ENCODE measurements at regions not wholly inside any gene's neighbourhood (a gene's known extent, or its start where the extent isn't known, plus 50 kb on each side); places are given as distances from the start of the nearest gene placed in this dataset.

- TF ChIP-seq CTCF (IDR thresholded peaks at IDR 0.05): no peak
- DNase-seq (ENCODE audit: low spot score): no peak
- Mint-ChIP-seq H3K27ac (ENCODE audit: unreplicated experiment) (no peak overlapping the region), H3K9me3 (ENCODE audit: low read depth) (peaks cover 59% of the 10 kb centered on the region), H3K27me3 (ENCODE audit: low read depth) (no peaks in the 10 kb centered on the region), H3K4me1 (ENCODE audit: low read depth) (no peaks in the 10 kb centered on the region), H3K4me3 (ENCODE audit: unreplicated experiment) (no peak overlapping the region), H3K36me3 (ENCODE audit: low read depth) (no peaks in the 10 kb centered on the region)
Observed at GRCh38 chr14:106681161-106681560, 1154.8 kb downstream of the TMEM121 start.

- Mint-ChIP-seq H3K36me3 (ENCODE audit: low read depth) (no peaks in the 10 kb centered on the region), H3K9me3 (ENCODE audit: low read depth) (peaks cover 59% of the 10 kb centered on the region), H3K27ac (ENCODE audit: unreplicated experiment) (no peak overlapping the region), H3K4me1 (ENCODE audit: low read depth) (no peaks in the 10 kb centered on the region), H3K4me3 (ENCODE audit: unreplicated experiment) (no peak overlapping the region), H3K27me3 (ENCODE audit: low read depth) (no peaks in the 10 kb centered on the region)
- DNase-seq (ENCODE audit: low spot score): no peak
- no peak for TF ChIP-seq CTCF (IDR thresholded peaks at IDR 0.05)
Observed at GRCh38 chr14:106681568-106681967, 1155.2 kb downstream of the TMEM121 start.

GRCh38 chr14:106683631-106684030 lies 1157.2 kb downstream of the TMEM121 start:
- no peak for DNase-seq (ENCODE audit: low spot score)
- H3K9me3 Mint-ChIP-seq (ENCODE audit: low read depth): peaks cover 54% of the 10 kb centered on the region
- H3K4me3 Mint-ChIP-seq (ENCODE audit: unreplicated experiment): no peak overlapping the region
- no peaks in the 10 kb centered on the region for H3K27me3 Mint-ChIP-seq (ENCODE audit: low read depth)
- no peaks in the 10 kb centered on the region for H3K4me1 Mint-ChIP-seq (ENCODE audit: low read depth)
- no peak for TF ChIP-seq CTCF (IDR thresholded peaks at IDR 0.05)
- H3K36me3 Mint-ChIP-seq (ENCODE audit: low read depth): no peaks in the 10 kb centered on the region
- H3K27ac Mint-ChIP-seq (ENCODE audit: unreplicated experiment): no peak overlapping the region

GRCh38 chr14:106686533-106686932 lies 1160.2 kb downstream of the TMEM121 start:
- Mint-ChIP-seq H3K27ac (ENCODE audit: unreplicated experiment) (no peak overlapping the region), H3K9me3 (ENCODE audit: low read depth) (peaks cover 43% of the 10 kb centered on the region), H3K27me3 (ENCODE audit: low read depth) (no peaks in the 10 kb centered on the region), H3K36me3 (ENCODE audit: low read depth) (no peaks in the 10 kb centered on the region), H3K4me3 (ENCODE audit: unreplicated experiment) (no peak overlapping the region), H3K4me1 (ENCODE audit: low read depth) (no peaks in the 10 kb centered on the region)
- DNase-seq (ENCODE audit: low spot score): no peak
- TF ChIP-seq CTCF (IDR thresholded peaks at IDR 0.05): no peak

- DNase-seq (ENCODE audit: low spot score): no peak
- no peak overlapping the region for H3K4me3 Mint-ChIP-seq (ENCODE audit: unreplicated experiment)
- no peak for TF ChIP-seq CTCF (IDR thresholded peaks at IDR 0.05)
- no peaks in the 10 kb centered on the region for H3K36me3 Mint-ChIP-seq (ENCODE audit: low read depth)
- no peaks in the 10 kb centered on the region for H3K27me3 Mint-ChIP-seq (ENCODE audit: low read depth)
- peaks cover 20% of the 10 kb centered on the region for H3K9me3 Mint-ChIP-seq (ENCODE audit: low read depth)
- no peaks in the 10 kb centered on the region for H3K4me1 Mint-ChIP-seq (ENCODE audit: low read depth)
- no peak overlapping the region for H3K27ac Mint-ChIP-seq (ENCODE audit: unreplicated experiment)
Observed at GRCh38 chr14:106690333-106690891, 1164.0 kb downstream of the TMEM121 start.

Measured in chondrocyte (in vitro differentiated cells).